ENCODE measurements at regions not wholly inside any gene's neighbourhood (a gene's known extent, or its start where the extent isn't known, plus 50 kb on each side); places are given as distances from the start of the nearest gene placed in this dataset.

DNA sequence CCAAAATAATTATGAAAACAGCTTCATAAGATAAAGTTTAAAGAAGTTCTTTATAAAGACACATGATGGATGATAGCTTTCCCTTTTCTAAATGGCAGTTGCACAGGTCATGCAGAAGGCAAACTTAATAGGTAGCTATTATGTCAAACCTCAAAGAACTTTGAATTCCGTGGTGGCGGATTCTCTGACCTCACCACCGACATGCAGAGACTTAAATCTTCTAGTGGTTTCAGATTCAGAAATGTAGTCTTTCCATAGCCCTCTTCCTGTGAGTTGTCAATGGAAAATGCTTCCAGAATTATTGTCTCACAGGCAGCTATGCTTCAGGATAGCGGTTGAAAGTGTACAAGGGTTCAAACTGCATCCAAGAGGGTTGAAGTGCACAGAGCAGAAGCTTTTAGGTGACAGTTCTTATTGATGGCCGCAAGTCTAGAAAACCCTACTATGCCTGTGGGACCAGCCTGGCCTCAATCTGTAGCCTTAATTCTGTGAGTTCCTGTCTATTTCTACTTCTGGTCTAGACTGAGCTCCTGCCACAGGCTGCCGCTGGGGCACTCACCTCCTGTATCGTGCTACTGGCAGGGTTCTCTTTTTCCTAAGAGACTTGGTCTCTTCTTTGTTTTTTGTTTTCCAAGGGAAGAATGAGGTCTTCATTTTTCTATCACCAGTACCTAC, 117.0 kb upstream of the ERRFI1 start:
- Histone ChIP-seq H3K36me3 (ENCODE audit: control insufficient read depth in 4 of 4, insufficient read depth in 3 of 4, low read depth in 1 of 4, low read length in 3 of 4) (no peaks in the 10 kb centered on the region), H3K27me3 (ENCODE audit: control insufficient read depth in 4 of 4, insufficient read depth in 4 of 4, low read length in 3 of 4) (no peaks in the 10 kb centered on the region), H3K27ac (ENCODE audit: low read depth in 1 of 2, low read length in 2 of 2) (no peak overlapping the region), H3K4me3 (ENCODE audit: low read depth in 1 of 3, low read length in 3 of 3) (no peak overlapping the region), H3K4me1 (ENCODE audit: control insufficient read depth in 4 of 4, insufficient read depth in 4 of 4, low read length in 3 of 4) (no peaks in the 10 kb centered on the region), H3K9ac (ENCODE audit: low read depth in 1 of 2, low read length in 2 of 2) (no peak overlapping the region), H3K9me3 (ENCODE audit: control insufficient read depth in 4 of 4, low read length in 3 of 4) (no peaks in the 10 kb centered on the region)
- no peak for DNase-seq (ENCODE audit: low spot score)
- WGBS = 91% methylated on average over 7 of the region's 7 CpGs
- TF ChIP-seq, protein P1, sequence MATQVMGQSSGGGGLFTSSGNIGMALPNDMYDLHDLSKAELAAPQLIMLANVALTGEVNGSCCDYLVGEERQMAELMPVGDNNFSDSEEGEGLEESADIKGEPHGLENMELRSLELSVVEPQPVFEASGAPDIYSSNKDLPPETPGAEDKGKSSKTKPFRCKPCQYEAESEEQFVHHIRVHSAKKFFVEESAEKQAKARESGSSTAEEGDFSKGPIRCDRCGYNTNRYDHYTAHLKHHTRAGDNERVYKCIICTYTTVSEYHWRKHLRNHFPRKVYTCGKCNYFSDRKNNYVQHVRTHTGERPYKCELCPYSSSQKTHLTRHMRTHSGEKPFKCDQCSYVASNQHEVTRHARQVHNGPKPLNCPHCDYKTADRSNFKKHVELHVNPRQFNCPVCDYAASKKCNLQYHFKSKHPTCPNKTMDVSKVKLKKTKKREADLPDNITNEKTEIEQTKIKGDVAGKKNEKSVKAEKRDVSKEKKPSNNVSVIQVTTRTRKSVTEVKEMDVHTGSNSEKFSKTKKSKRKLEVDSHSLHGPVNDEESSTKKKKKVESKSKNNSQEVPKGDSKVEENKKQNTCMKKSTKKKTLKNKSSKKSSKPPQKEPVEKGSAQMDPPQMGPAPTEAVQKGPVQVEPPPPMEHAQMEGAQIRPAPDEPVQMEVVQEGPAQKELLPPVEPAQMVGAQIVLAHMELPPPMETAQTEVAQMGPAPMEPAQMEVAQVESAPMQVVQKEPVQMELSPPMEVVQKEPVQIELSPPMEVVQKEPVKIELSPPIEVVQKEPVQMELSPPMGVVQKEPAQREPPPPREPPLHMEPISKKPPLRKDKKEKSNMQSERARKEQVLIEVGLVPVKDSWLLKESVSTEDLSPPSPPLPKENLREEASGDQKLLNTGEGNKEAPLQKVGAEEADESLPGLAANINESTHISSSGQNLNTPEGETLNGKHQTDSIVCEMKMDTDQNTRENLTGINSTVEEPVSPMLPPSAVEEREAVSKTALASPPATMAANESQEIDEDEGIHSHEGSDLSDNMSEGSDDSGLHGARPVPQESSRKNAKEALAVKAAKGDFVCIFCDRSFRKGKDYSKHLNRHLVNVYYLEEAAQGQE (IDR thresholded peaks at IDR 0.05) = no peak
- TF ChIP-seq GABPA (IDR thresholded peaks at IDR 0.05 in 1 of 2, conservative IDR thresholded peaks at IDR 0.05 in 1 of 2) = no peak
- no peak for TF ChIP-seq EGR1 (IDR thresholded peaks at IDR 0.05; ENCODE audit: low read depth in 2 of 2)
- TF ChIP-seq, protein P2, sequence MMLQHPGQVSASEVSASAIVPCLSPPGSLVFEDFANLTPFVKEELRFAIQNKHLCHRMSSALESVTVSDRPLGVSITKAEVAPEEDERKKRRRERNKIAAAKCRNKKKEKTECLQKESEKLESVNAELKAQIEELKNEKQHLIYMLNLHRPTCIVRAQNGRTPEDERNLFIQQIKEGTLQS (IDR thresholded peaks at IDR 0.05) = no peak
- no peak for TF ChIP-seq JUND (IDR thresholded peaks at IDR 0.05)
- TF ChIP-seq RXRA (IDR thresholded peaks at IDR 0.05) = no peak
- TF ChIP-seq YY1 (IDR thresholded peaks at IDR 0.05) = no peak
- TF ChIP-seq, protein P3, sequence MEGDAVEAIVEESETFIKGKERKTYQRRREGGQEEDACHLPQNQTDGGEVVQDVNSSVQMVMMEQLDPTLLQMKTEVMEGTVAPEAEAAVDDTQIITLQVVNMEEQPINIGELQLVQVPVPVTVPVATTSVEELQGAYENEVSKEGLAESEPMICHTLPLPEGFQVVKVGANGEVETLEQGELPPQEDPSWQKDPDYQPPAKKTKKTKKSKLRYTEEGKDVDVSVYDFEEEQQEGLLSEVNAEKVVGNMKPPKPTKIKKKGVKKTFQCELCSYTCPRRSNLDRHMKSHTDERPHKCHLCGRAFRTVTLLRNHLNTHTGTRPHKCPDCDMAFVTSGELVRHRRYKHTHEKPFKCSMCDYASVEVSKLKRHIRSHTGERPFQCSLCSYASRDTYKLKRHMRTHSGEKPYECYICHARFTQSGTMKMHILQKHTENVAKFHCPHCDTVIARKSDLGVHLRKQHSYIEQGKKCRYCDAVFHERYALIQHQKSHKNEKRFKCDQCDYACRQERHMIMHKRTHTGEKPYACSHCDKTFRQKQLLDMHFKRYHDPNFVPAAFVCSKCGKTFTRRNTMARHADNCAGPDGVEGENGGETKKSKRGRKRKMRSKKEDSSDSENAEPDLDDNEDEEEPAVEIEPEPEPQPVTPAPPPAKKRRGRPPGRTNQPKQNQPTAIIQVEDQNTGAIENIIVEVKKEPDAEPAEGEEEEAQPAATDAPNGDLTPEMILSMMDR (IDR thresholded peaks at IDR 0.05; ENCODE audit: low read depth, low read length, missing input control) = no peak
- no peak for TF ChIP-seq RAD21 (IDR thresholded peaks at IDR 0.05)
- no peak for TF ChIP-seq FOXA2 (IDR thresholded peaks at IDR 0.05)
- no peak for TF ChIP-seq HNF4G (IDR thresholded peaks at IDR 0.05)
- no peak for TF ChIP-seq FOXA1 (IDR thresholded peaks at IDR 0.05)
- TF ChIP-seq NR2F2 (IDR thresholded peaks at IDR 0.05) = no peak
- no peak for TF ChIP-seq HNF4A (conservative IDR thresholded peaks at IDR 0.05)
- no peak for TF ChIP-seq TAF1 (conservative IDR thresholded peaks at IDR 0.05)
- TF ChIP-seq, protein P4, sequence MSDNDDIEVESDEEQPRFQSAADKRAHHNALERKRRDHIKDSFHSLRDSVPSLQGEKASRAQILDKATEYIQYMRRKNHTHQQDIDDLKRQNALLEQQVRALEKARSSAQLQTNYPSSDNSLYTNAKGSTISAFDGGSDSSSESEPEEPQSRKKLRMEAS (IDR thresholded peaks at IDR 0.05) = no peak
- no peak for TF ChIP-seq SP1 (IDR thresholded peaks at IDR 0.05)
- TF ChIP-seq, protein P5, sequence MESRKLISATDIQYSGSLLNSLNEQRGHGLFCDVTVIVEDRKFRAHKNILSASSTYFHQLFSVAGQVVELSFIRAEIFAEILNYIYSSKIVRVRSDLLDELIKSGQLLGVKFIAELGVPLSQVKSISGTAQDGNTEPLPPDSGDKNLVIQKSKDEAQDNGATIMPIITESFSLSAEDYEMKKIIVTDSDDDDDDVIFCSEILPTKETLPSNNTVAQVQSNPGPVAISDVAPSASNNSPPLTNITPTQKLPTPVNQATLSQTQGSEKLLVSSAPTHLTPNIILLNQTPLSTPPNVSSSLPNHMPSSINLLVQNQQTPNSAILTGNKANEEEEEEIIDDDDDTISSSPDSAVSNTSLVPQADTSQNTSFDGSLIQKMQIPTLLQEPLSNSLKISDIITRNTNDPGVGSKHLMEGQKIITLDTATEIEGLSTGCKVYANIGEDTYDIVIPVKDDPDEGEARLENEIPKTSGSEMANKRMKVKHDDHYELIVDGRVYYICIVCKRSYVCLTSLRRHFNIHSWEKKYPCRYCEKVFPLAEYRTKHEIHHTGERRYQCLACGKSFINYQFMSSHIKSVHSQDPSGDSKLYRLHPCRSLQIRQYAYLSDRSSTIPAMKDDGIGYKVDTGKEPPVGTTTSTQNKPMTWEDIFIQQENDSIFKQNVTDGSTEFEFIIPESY (IDR thresholded peaks at IDR 0.05) = no peak
